Mesendoderm (in vitro differentiated cells): ENCODE measurements at regions not wholly inside any gene's neighbourhood (a gene's known extent, or its start where the extent isn't known, plus 50 kb on each side); places are given as distances from the start of the nearest gene placed in this dataset.
"Not testable (repeated sequence)": the region's sequence is repeated elsewhere in the genome, so short reads cannot be mapped to it uniquely, and the experiment has no call there.

ENCODE experiments used
- DNase-seq: peaks from one replicate; pipeline ENCODE4 v3.0.0; 2013
- H2AK5ac ChIP-seq: 2 replicates; pipeline ENCODE4 v1.6.1; 2013; ENCODE audit warnings: low read length, inconsistent platforms
- H2BK120ac ChIP-seq: 2 replicates; pipeline ENCODE4 v1.6.1; 2013; ENCODE audit warnings: low read depth, mild to moderate bottlenecking, low read length, moderate library complexity, mixed read lengths
- H2BK15ac ChIP-seq: replicated peaks from 2 replicates; pipeline ENCODE4 v1.6.1; 2013; ENCODE audit warnings: low read depth, mild to moderate bottlenecking, moderate library complexity
- H2BK5ac ChIP-seq: 2 replicates; pipeline ENCODE4 v1.6.1; 2013; ENCODE audit warnings: low read length, inconsistent platforms
- H3K18ac ChIP-seq: 2 replicates; pipeline ENCODE4 v1.6.1; 2013; ENCODE audit warnings: mild to moderate bottlenecking, low read length, mixed read lengths
- H3K23ac ChIP-seq: one replicate; pipeline ENCODE4 v1.6.1; 2013; ENCODE audit warnings: low read length
- H3K27ac ChIP-seq: 2 replicates; pipeline ENCODE4 v1.5.1; 2013; ENCODE audit warnings: low read depth, mild to moderate bottlenecking, inconsistent platforms, low read length, moderate library complexity
- H3K27me3 ChIP-seq: 2 replicates; pipeline ENCODE4 v1.6.1; 2013; ENCODE audit warnings: low read length, control low read depth, mild to moderate bottlenecking, inconsistent platforms; ENCODE audit not compliant: insufficient read depth, poor library complexity
- H3K36me3 ChIP-seq: 2 replicates; pipeline ENCODE4 v1.6.1; 2013; ENCODE audit warnings: low read length, inconsistent platforms; ENCODE audit not compliant: control insufficient read depth, insufficient read depth
- H3K4ac ChIP-seq: one replicate; pipeline ENCODE4 v1.6.1; 2013; ENCODE audit warnings: low read depth, mild to moderate bottlenecking, low read length, moderate library complexity
- H3K4me1 ChIP-seq: 2 replicates; pipeline ENCODE4 v1.6.1; 2013; ENCODE audit warnings: low read depth, low read length, inconsistent platforms; ENCODE audit not compliant: control insufficient read depth
- H3K4me2 ChIP-seq: 2 replicates; pipeline ENCODE4 v1.6.1; 2013; ENCODE audit warnings: low read length
- H3K4me3 ChIP-seq: 2 replicates; pipeline ENCODE4 v1.5.1; 2013; ENCODE audit warnings: mild to moderate bottlenecking, low read length
- H3K56ac ChIP-seq: one replicate; pipeline ENCODE4 v1.6.1; 2013; ENCODE audit warnings: low read length
- H3K79me1 ChIP-seq: 2 replicates; pipeline ENCODE4 v1.6.1; 2013; ENCODE audit warnings: low read length, inconsistent platforms
- H3K79me2 ChIP-seq: 2 replicates; pipeline ENCODE4 v1.6.1; 2013; ENCODE audit warnings: mild to moderate bottlenecking, low read length; ENCODE audit not compliant: control insufficient read depth, insufficient read depth
- H3K9ac ChIP-seq: 2 replicates; pipeline ENCODE4 v1.6.1; 2013; ENCODE audit warnings: low read length, inconsistent platforms
- H4K5ac ChIP-seq: one replicate; pipeline ENCODE4 v1.6.1; 2013; ENCODE audit warnings: low read length
- H4K8ac ChIP-seq: one replicate; pipeline ENCODE4 v1.6.1; 2013; ENCODE audit warnings: low read depth, mild to moderate bottlenecking, control low read depth, low read length, moderate library complexity
- WGBS: extraction: QIAGEN DNeasy Blood & Tissue Kit; methylation state at CpG from one replicate; pipeline ENCODE4 v1.1.7; 2013; ENCODE audit warnings: low lambda C conversion rate, missing lambda C conversion rate; ENCODE audit not compliant: insufficient coverage; ENCODE audit errors: extremely low coverage; 5-methylcytosine and 5-hydroxymethylcytosine counted together

DNA sequence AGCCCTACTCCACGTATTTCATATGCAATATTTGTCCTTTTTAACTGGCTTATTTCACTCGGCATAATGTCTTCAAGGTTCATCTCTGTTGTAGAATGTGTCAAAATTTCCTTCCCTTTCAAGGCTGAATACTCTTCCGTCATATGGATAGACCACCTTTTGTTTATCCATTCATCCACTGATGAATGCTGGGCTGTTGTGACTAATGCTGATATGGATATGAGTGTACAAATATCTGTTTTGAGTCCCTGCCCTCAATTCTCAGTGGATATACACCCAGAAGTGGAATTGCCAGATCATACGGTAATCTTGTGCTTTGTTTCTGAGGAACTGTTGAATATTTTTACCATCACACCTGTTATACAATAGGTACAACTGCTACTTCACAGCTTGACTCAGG lies 155.2 kb upstream of the IRF2BP2 start:
- no CpG with 5 or more reads among the region's 4 CpGs for WGBS
- no peak for DNase-seq

GRCh38 chr1:234763910-234764309 lies 153.9 kb upstream of the IRF2BP2 start:
- Histone ChIP-seq H3K4me1 (peaks cover 5% of the 10 kb centered on the region), H2AK5ac (no peak overlapping the region), H3K56ac (no peak overlapping the region), H3K79me2 (no peaks in the 10 kb centered on the region), H3K4me2 (no peak overlapping the region), H3K23ac (no peak overlapping the region), H3K27ac (no peak overlapping the region), H2BK5ac (no peak overlapping the region), H4K5ac (no peak overlapping the region), H3K4ac (no peak overlapping the region), H3K27me3 (no peaks in the 10 kb centered on the region), H3K9ac (no peak overlapping the region), H3K4me3 (no peak overlapping the region), H3K18ac (no peak overlapping the region), H4K8ac (no peak overlapping the region), H2BK120ac (no peak overlapping the region), H3K79me1 (no peaks in the 10 kb centered on the region), H3K36me3 (no peaks in the 10 kb centered on the region), H2BK15ac (no peak overlapping the region)
- DNase-seq, result no peak
- WGBS, result no CpG with 5 or more reads among the region's 8 CpGs

More for the DNA sequence above, 155.2 kb upstream of the IRF2BP2 start:
- Histone ChIP-seq H3K56ac (no peak overlapping the region), H3K9ac (no peak overlapping the region), H3K18ac (no peak overlapping the region), H2BK120ac (no peak overlapping the region), H2BK15ac (no peak overlapping the region), H3K4me1 (peaks cover 1% of the 10 kb centered on the region), H3K23ac (no peak overlapping the region), H3K79me2 (no peaks in the 10 kb centered on the region), H3K36me3 (no peaks in the 10 kb centered on the region), H3K4ac (no peak overlapping the region), H4K5ac (no peak overlapping the region), H3K27me3 (no peaks in the 10 kb centered on the region), H3K79me1 (no peaks in the 10 kb centered on the region), H2AK5ac (no peak overlapping the region), H2BK5ac (no peak overlapping the region), H3K27ac (no peak overlapping the region), H3K4me2 (no peak overlapping the region), H4K8ac (no peak overlapping the region), H3K4me3 (no peak overlapping the region)

GRCh38 chr1:234763367-234763766 lies 153.4 kb upstream of the IRF2BP2 start:
- Histone ChIP-seq H3K4me2 (no peak overlapping the region), H2AK5ac (no peak overlapping the region), H3K4ac (no peak overlapping the region), H3K4me1 (peaks cover 5% of the 10 kb centered on the region), H3K4me3 (no peak overlapping the region), H2BK120ac (no peak overlapping the region), H3K27me3 (no peaks in the 10 kb centered on the region), H3K79me2 (no peaks in the 10 kb centered on the region), H2BK15ac (no peak overlapping the region), H3K23ac (no peak overlapping the region), H3K18ac (no peak overlapping the region), H3K79me1 (no peaks in the 10 kb centered on the region), H3K9ac (no peak overlapping the region), H2BK5ac (no peak overlapping the region), H4K8ac (no peak overlapping the region), H3K36me3 (no peaks in the 10 kb centered on the region), H3K56ac (no peak overlapping the region), H4K5ac (no peak overlapping the region), H3K27ac (no peak overlapping the region)
- no peak for DNase-seq
- no CpG with 5 or more reads among the region's 5 CpGs for WGBS

DNA sequence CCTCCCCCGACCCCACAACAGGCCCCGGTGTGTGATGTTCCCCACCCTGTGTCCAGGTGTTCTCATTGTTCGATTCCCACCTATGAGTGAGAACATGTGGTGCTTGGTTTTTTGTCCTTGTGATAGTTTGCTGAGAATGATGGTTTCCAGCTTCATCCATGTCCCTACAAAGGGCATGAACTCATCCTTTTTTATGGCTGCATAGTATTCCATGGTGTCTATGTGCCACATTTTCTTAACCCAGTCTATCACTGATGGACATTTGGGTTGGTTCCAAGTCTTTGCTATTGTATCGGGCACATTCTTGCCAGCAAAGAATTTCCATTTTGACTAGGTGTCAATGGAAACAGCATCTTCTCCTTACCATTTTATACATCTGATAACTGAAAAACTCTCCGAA lies 152.1 kb upstream of the IRF2BP2 start:
- not testable (repeated sequence) for H2AK5ac ChIP-seq, H3K18ac ChIP-seq, DNase-seq, H3K4me2 ChIP-seq, H3K56ac ChIP-seq, H3K79me2 ChIP-seq, H2BK120ac ChIP-seq, H2BK5ac ChIP-seq, H3K27me3 ChIP-seq, H3K9ac ChIP-seq, H4K8ac ChIP-seq, H3K79me1 ChIP-seq, H4K5ac ChIP-seq, H3K27ac ChIP-seq, H3K23ac ChIP-seq, H3K4ac ChIP-seq, H2BK15ac ChIP-seq, H3K4me1 ChIP-seq, H3K36me3 ChIP-seq, H3K4me3 ChIP-seq
- WGBS, result no CpG with 5 or more reads among the region's 5 CpGs

GRCh38 chr1:234760303-234760723 lies 150.3 kb upstream of the IRF2BP2 start:
- Histone ChIP-seq H4K5ac (no peak overlapping the region), H3K4me1 (peaks cover 5% of the 10 kb centered on the region), H3K23ac (no peak overlapping the region), H3K56ac (peak overlapping the region; percentile 68), H3K27ac (no peak overlapping the region), H2BK5ac (peak overlapping the region; percentile 62), H3K18ac (peak overlapping the region; percentile 43), H3K4ac (no peak overlapping the region), H3K9ac (no peak overlapping the region), H3K4me3 (no peak overlapping the region), H4K8ac (no peak overlapping the region), H3K27me3 (no peaks in the 10 kb centered on the region), H2BK120ac (no peak overlapping the region), H3K4me2 (no peak overlapping the region), H2BK15ac (no peak overlapping the region), H3K36me3 (no peaks in the 10 kb centered on the region), H3K79me1 (no peaks in the 10 kb centered on the region), H3K79me2 (no peaks in the 10 kb centered on the region), H2AK5ac (no peak overlapping the region)
- peak; percentile 94 for DNase-seq
- no CpG with 5 or more reads among the region's 6 CpGs for WGBS

- Histone ChIP-seq H3K9ac (no peak overlapping the region), H3K79me2 (no peaks in the 10 kb centered on the region), H4K5ac (peak overlapping the region; percentile 49), H3K4me1 (peaks cover 5% of the 10 kb centered on the region), H3K79me1 (no peaks in the 10 kb centered on the region), H3K4me2 (no peak overlapping the region), H4K8ac (no peak overlapping the region), H3K27ac (no peak overlapping the region), H2BK120ac (peak overlapping the region; percentile 52), H3K36me3 (no peaks in the 10 kb centered on the region), H3K56ac (peak overlapping the region; percentile 68), H2BK5ac (peak overlapping the region; percentile 62), H3K23ac (no peak overlapping the region), H3K4me3 (no peak overlapping the region), H3K18ac (peak overlapping the region; percentile 43), H2BK15ac (no peak overlapping the region), H3K4ac (peak overlapping the region; percentile 21), H3K27me3 (no peaks in the 10 kb centered on the region), H2AK5ac (no peak overlapping the region)
- WGBS, result no CpG with 5 or more reads among the region's 11 CpGs
- DNase-seq, result no peak
These were observed 149.9 kb upstream of the IRF2BP2 start for GRCh38 chr1:234759888-234760287.
